ENCODE measurements at regions not wholly inside any gene's neighbourhood (a gene's known extent, or its start where the extent isn't known, plus 50 kb on each side); places are given as distances from the start of the nearest gene placed in this dataset.

GRCh38 chr12:72829838-72830237, 557.7 kb downstream of the TRHDE start:
- Mint-ChIP-seq H3K36me3 (ENCODE audit: low read depth) (no peaks in the 10 kb centered on the region), H3K27me3 (no peaks in the 10 kb centered on the region), H3K9me3 (peaks cover 9% of the 10 kb centered on the region), H3K27ac (no peak overlapping the region), H3K4me1 (ENCODE audit: low read depth) (no peaks in the 10 kb centered on the region), H3K4me3 (no peak overlapping the region)
- DNase-seq (no peak), ATAC-seq (ENCODE audit: poor library complexity) (no peak)
- intact Hi-C loops (cut with DNase I, micrococcal nuclease) = no loop called here
- no peak overlapping the region for H3K4me3 ChIP-seq (ENCODE audit: low read length)
- H3K27me3 ChIP-seq (ENCODE audit: control insufficient read depth in 1 of 2, insufficient read depth in 2 of 2, low read length in 2 of 2) = no peaks in the 10 kb centered on the region
- POLR2A ChIA-PET = no interaction called here
- TF ChIP-seq CTCF (IDR thresholded peaks at IDR 0.05) = no peak
- H3K27ac ChIP-seq (ENCODE audit: low read depth in 1 of 2, low read length in 2 of 2) = no peak overlapping the region
- H3K9me3 ChIP-seq (ENCODE audit: control insufficient read depth in 1 of 2, insufficient read depth in 1 of 2, low read length in 2 of 2) = peaks cover 0 to 4% of the 10 kb centered on the region in 2 experiments
- no peaks in the 10 kb centered on the region for H3K4me1 ChIP-seq (ENCODE audit: insufficient read depth, low read length)
- CTCF ChIA-PET = no interaction called here
- no peaks in the 10 kb centered on the region for H3K36me3 ChIP-seq (ENCODE audit: insufficient read depth, low read length)

- POLR2A ChIA-PET = no interaction called here
- H3K27me3 Mint-ChIP-seq = no peaks in the 10 kb centered on the region
- Histone ChIP-seq H3K27me3 (ENCODE audit: control insufficient read depth in 1 of 2, insufficient read depth in 2 of 2, low read length in 2 of 2) (no peaks in the 10 kb centered on the region), H3K4me3 (ENCODE audit: low read length) (no peak overlapping the region), H3K9me3 (ENCODE audit: control insufficient read depth in 1 of 2, insufficient read depth in 1 of 2, low read length in 2 of 2) (peaks cover 0 to 4% of the 10 kb centered on the region in 2 experiments), H3K4me1 (ENCODE audit: insufficient read depth, low read length) (no peaks in the 10 kb centered on the region), H3K27ac (ENCODE audit: low read depth in 1 of 2, low read length in 2 of 2) (no peak overlapping the region), H3K36me3 (ENCODE audit: insufficient read depth, low read length) (no peaks in the 10 kb centered on the region)
- H3K4me1 Mint-ChIP-seq (ENCODE audit: low read depth) = no peaks in the 10 kb centered on the region
- CTCF ChIA-PET = interaction anchor here (0.8 kb wide), 1 partner anchor 10 kb away, joined by 3 read pairs; no protein-coding TSS in a partner anchor
- intact Hi-C loops (cut with DNase I, micrococcal nuclease) = no loop called here
- H3K4me3 Mint-ChIP-seq = no peak overlapping the region
- no peak overlapping the region for H3K27ac Mint-ChIP-seq
- no peaks in the 10 kb centered on the region for H3K36me3 Mint-ChIP-seq (ENCODE audit: low read depth)
- peaks cover 7% of the 10 kb centered on the region for H3K9me3 Mint-ChIP-seq
- no peak for TF ChIP-seq CTCF (IDR thresholded peaks at IDR 0.05)
- ATAC-seq (ENCODE audit: poor library complexity) (no peak), DNase-seq (no peak)
Measured at GRCh38 chr12:72832024-72832423, 559.9 kb downstream of the TRHDE start.

GRCh38 chr12:72836194-72836593, 564.0 kb downstream of the TRHDE start:
- Histone ChIP-seq H3K9me3 (ENCODE audit: control insufficient read depth in 1 of 2, insufficient read depth in 1 of 2, low read length in 2 of 2) (peaks cover 0 to 19% of the 10 kb centered on the region in 2 experiments), H3K4me3 (ENCODE audit: low read length) (no peak overlapping the region), H3K27me3 (ENCODE audit: control insufficient read depth in 1 of 2, insufficient read depth in 2 of 2, low read length in 2 of 2) (no peaks in the 10 kb centered on the region), H3K27ac (ENCODE audit: low read depth in 1 of 2, low read length in 2 of 2) (no peak overlapping the region), H3K4me1 (ENCODE audit: insufficient read depth, low read length) (no peaks in the 10 kb centered on the region), H3K36me3 (ENCODE audit: insufficient read depth, low read length) (no peaks in the 10 kb centered on the region)
- Mint-ChIP-seq H3K27ac (no peak overlapping the region), H3K4me1 (ENCODE audit: low read depth) (no peaks in the 10 kb centered on the region), H3K9me3 (peaks cover 7% of the 10 kb centered on the region), H3K36me3 (ENCODE audit: low read depth) (no peaks in the 10 kb centered on the region), H3K4me3 (no peak overlapping the region), H3K27me3 (no peaks in the 10 kb centered on the region)
- intact Hi-C loops (cut with DNase I, micrococcal nuclease) = no loop called here
- DNase-seq = no peak
- no peak for TF ChIP-seq CTCF (IDR thresholded peaks at IDR 0.05)
- no peak for ATAC-seq (ENCODE audit: poor library complexity)
- CTCF ChIA-PET = no interaction called here
- POLR2A ChIA-PET = no interaction called here
